HT1080 (cell line): ENCODE measurements at regions not wholly inside any gene's neighbourhood (a gene's known extent, or its start where the extent isn't known, plus 50 kb on each side); places are given as distances from the start of the nearest gene placed in this dataset.
A peak's percentile ranks its signal among the peaks of the same experiment; 100 is the strongest.
"Not testable (repeated sequence)": the region's sequence is repeated elsewhere in the genome, so short reads cannot be mapped to it uniquely, and the experiment has no call there.

Source experiments
- DNase-seq: peaks from one replicate; pipeline ENCODE4 v3.0.0-alpha.2; 2015; ENCODE audit warnings: low read depth

DNA sequence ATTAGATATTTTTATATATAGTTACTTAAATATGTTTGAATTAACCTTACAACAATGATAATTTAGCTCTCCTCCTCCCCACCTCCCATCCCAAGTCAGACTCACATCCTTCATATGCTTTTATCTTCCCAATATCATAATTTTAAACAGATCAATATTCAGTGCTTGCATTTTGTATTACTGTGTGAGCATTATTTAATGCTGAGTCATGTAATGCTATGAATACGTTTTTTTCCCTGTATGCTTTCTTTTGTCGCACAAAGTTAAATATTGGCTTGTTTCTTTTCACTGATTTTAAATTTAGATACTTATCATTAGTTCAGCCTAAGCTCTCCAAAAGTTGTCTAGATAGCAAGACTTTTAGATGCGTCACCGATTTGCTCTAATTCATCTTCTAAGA, 471.6 kb upstream of the SGO1 start:
- DNase-seq = no peak

DNA sequence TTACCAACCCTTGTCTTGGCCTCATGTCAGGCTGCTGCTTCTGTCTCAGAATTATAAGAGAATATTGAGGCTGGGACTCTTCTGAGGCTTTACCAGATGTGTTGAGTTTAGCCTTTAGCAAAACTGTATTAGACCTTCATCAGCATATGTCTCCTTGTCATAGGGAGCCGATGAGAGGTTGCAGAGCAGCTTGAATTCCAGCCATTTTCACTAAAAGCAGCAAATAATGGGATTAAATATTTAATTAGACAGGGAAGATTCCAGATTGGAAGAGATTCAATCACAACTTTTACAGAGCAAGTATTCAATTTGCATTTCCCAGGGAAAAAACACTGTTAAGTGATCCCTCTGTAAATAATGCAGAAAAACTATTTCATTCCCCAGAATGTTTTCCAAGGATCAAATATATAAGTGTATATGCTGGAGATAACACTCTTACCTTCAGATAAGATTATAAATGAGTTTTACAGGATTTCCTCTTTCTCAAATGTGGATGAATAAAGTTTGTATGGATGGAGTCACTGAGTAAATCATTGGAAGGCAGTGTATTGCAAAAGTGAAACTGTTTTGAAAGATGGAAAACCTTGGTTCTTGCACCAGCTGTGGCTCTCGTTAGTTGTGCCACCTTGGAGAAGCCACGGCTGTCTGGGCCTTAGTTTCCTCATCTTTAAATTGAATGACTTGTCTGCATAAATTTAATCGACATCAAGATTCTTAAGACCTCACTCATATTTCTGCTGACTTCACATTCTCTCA, 466.4 kb upstream of the SGO1 start:
- no peak for DNase-seq

DNA sequence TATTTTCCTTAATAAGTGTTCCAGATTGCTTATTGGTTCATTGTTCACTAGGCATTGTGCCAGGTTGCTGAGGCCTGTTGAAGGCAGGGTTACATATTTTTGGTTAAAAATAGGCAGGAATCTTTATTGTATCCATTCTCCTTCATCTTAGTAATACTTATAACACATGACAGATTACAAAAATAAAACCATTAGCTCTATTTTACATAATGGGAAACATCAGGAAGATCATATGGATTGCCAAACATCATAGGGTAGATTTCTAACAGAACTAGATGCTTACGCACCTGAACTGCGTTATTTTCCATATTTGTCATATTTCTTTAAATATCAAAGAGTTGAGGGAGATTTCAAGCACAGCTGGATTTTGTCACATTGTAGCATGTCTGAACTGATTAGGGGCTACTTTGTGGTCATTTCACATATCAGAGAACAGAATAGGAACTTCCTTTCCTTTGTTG, 462.9 kb upstream of the SGO1 start:
- no peak for DNase-seq

DNA sequence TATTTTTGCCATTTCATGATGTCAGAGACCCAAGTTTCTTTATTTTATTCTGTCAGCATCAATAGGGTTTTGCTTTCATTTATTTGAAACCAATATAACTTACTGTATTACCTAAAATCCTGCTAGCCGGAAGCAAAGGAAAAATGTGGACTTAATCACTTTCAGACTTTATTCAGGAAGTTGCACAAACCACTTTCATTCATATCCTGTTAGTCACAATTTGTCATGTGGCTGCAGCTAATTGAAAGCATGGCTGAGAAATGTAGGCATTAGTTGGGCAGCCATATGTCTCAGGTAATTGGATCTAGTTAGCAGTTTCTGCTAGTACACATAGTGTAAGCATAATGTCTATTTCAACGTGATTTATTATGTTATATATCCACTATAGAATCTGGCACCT, 462.3 kb upstream of the SGO1 start:
- peak; percentile 75 for DNase-seq

DNA sequence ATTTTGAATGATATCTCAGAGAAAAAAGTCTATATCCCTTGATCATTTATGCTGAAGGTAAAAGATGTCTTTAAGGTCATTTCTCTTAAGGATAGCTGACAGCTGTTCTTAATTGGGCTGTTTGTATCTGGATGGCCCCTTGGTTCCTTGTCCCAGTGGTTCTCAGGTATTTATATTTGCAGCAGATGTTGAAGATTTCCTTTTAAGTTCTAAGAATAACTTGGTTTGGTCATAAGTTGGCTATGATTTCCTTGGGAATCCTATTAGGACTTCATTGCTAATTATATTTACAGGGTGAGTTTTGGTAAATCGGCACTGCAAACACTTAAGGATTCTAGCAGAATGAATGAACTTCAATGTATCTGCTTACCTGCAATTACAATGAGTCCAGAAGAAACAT, 460.4 kb upstream of the SGO1 start:
- DNase-seq = no peak

DNA sequence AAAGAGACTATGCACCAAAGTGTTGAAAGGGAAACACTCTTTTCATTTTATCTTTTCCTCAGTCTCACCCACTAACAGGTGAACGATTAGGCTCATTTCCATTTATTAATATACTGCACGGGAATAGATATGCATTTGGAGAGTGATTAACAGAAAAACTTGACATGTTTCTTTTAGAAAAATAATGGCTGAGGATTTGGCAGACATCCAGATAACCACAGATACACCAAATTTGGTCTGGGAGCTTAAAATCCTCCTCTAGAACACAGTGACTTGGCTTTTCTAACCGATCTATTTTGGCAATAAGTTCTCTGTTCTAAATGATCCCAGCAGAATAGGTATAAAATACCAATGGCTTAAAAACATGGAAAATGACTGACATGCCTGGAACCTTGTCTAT, 459.3 kb upstream of the SGO1 start:
- no peak for DNase-seq

DNA sequence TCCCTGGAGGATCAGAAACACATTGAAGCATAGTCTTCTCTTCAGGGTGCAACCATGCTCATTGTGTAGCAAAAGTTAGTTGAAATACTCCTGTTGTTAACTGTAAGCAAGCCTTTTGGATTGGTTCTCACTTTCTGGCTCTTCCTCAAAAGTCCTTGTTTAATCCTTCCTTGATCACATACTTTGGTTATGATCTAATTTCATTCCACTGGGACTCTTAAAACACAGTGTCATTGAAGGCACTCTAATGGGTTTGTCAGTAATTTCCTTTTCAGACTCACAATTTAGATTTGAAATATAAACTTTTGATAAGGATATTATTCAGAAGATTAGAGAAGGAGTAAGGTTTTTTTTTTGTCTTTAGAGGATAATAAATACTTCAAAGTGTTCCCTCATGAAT, 451.7 kb upstream of the SGO1 start:
- DNase-seq = no peak

DNA sequence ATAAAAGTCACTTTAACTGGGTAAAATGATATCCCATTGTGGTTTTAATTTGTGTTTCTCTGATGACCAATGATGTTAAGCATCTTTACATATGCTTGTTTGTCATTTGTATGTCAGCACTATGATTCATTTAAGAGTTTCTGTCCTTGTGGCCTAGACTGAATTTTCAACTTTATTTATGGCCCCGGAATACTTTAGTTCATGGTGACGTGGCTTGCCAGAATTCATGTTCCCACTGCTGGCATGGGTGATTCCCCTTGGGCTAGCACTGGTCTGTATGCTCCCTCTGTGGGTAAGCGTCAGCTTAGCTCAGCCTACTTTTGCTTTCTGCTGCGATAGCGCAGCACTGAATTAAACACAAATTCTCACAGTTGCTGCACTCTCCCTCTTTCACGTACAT, 436.3 kb upstream of the SGO1 start:
- DNase-seq = peak; percentile 71

DNA sequence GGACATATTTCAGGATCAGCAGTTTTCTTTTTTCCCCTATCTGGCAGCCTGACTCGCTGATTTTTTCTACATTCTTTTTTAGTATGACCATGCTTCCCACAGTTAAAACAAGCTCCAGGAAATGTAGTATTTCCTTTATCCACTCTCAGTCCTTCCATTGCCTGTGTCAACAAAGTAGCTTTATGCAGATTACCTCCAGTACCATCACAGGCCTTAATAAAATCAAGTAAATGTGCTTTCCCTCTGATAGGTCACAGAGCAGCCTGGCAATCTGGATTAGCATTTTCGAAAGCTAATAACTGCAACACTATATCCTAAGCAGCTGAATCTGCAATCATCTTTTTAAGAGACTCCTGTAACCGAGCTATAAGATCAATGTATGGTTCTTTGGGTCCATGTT, 432.6 kb upstream of the SGO1 start:
- DNase-seq = not testable (repeated sequence)

DNA sequence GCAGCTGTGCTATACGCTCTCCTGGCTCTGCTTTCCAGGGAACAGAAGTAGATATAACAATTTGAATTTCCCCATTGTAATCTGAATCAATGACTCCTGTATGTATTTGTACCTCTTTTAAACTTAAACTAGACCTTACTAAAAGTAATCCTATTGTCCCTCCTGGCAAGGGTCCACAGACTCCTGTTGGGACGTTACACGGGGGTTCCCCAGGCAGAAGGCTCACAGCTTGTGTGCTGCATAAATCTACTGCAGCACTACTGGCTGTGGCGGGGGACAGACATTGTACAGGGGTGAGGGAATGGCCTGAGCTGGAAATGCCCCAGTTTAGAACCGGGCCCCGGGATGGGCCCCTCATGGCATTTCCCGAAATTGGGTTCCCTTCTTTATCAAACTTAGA, 432.2 kb upstream of the SGO1 start:
- not testable (repeated sequence) for DNase-seq

DNA sequence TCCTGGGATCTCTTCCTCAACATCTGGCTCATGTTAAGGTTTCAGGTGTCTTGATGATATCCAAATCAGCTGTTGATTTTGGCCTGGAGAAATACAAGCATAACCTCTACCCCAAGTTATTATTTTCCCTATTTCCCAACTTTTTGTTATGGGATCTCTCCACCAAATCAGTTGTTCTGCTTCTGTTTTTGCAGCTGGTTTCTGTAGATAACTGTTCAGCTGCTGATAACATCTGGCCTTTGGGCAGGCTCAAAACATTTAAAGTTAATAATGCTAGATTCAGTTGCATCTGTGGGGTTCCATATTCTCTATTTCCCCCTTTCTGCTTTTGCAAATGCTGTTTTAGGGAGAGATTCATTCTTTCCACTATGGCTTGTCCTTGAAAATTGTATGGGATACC, 430.0 kb upstream of the SGO1 start:
- DNase-seq = not testable (repeated sequence)

DNA sequence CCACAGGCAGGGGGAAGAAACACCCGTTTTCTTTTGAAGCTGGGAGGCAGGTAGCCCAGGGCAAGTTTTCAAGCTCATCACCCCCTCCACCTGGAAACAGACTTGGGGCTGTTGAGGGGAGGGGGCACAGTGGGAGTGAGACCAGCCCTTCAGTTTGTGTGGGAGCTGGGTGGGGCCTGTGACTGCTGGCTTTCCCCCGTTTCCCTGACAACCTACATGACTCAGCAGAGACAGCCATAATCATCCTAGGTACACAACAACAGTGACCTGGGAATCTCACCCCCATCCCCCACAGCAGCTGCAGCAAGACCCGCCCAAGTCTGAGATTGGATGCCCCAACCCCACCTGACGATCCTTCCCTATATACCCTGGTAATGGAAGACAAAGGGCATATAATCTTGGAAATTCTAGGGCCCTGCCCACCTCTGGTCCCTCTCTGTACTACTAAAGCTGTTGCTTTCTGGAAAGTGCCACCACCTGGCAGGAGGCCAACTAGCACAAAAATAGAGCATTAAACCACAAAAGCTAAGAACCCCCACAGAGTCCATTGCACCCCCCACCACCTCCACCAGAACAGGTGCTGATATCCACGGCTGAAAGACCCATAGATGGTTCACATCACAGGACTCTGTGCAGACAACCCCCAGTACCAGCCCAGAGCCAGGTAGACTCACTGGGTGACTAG, 422.2 kb upstream of the SGO1 start:
- DNase-seq = peak; percentile 67

DNA sequence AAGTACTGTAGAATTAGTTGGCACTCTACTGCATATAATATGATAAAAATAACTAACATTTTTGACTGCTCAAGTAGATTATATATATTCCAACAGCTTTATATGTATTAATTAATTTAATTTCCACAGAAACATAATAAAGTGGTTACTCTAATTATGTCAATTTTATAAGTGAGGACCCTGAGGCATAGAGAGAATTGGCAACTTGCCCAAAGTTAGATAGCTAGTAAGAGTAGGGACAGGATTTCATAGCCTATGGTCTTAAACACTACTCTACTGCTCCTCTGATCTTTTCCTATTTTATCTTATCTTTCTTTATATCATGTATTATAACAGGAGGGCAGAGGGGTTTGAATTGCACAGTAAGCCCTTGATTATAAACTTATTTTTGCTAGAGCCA, 418.7 kb upstream of the SGO1 start:
- DNase-seq = no peak

DNA sequence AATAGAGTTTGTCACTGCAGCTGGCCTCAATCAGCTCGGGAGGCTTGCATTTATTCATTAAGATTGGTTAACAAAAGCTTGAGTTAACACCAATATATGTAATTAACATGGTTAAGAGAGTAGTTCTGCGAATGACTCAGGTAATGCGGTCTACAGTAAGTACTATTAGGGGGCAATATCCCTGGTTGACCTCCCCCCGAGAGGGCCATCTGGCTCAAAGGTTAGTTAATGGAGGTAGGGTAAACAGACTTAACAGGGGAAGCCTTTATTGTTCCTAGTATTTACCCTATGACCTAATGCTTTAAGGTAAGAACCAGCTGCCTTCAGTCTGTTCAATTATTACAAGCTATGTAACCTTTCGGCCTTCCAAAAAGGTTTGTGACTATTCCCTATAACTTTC, 403.3 kb upstream of the SGO1 start:
- DNase-seq = no peak

DNA sequence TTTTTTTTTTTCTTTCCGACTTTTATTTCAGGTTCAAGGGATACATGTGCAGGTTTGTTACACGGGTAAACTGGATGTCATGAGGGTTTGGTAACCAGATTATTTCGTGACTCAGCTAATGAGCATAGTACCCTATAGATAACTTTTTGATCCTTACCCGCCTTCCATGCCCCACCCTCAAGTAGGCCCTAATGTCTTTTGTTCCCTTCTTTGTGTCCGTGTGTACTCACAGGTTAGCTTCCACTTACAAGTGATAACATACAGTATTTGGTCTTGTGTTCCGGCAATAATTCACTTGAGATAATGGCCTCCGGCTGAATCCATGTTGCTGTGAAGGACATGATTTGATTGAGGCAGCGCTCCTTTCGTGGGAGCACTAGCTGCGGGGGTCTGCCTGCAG, 402.8 kb upstream of the SGO1 start:
- no peak for DNase-seq

DNA sequence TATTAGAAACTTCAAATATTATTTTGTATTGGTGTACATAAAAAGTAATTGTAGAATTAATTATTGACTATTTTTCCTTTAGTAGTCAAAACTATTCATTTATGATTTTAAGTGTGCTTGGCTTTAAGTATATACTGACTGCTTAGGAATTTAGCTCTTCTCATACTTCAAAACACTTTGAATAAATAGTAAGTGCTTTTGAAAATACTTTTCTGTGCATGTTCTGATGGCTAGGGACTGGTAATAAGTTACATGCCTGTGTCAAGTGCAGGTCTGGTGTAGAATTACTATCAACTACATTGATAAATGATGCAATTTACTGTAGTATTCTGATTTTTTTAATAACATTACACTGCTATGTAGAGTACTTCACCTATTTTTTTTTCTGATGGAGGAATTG, 397.6 kb upstream of the SGO1 start:
- DNase-seq = no peak

DNA sequence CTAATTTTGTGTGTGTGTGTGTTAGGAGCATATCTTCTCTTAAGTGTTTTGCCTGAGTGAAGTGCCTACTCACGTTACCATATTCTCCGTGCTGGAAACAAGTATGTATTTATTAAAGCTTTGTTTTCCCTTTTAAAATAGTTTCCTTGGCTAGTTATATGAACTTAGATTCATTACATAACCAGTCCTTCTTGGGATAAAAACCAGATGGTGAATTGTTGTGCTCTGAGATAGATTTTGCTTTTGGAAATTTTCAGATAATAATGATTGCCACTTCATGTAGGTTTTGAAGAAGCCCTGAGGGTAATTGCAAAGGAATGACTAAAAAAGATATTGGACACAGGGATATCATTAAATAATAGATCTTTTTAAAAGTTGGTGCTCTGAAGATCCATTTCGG, 390.2 kb upstream of the SGO1 start:
- no peak for DNase-seq

DNA sequence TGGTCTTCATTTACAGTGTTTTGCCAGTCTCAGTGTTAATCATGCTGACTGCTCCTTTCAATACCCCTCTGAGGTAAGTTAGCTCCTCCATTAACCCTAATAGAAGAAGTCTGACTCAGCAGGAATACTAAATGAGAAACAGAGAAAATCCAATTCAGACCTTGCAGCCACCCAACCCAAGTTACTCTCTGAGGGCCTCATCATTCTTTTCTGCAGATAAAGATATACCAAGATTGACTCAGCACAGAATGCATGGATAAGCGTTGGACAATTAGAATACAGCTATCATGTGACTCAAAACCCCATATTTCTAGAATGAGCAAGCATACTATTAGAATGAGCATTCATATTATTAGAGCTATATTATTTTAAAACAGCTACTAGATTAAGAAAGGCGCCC, 389.1 kb upstream of the SGO1 start:
- DNase-seq = peak; percentile 35

DNA sequence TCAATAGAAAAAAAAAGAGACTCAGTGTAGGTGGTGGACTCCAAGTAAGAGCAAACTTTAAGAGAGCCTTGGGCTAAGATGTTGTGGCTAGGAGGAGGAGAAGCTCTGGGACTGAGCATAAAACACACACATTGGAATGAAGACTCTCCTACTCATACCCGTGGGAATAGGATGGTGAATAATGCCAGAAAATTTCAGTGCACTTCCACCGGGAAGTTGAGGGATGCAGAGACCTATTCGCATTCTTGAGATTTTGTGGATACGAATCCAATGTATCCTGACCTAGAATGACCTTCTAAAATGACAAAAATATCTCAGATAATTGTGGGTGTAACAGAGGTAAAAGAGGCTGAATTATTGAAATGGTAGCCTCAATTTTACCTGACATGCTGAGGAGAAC, 388.7 kb upstream of the SGO1 start:
- DNase-seq = peak; percentile 80

DNA sequence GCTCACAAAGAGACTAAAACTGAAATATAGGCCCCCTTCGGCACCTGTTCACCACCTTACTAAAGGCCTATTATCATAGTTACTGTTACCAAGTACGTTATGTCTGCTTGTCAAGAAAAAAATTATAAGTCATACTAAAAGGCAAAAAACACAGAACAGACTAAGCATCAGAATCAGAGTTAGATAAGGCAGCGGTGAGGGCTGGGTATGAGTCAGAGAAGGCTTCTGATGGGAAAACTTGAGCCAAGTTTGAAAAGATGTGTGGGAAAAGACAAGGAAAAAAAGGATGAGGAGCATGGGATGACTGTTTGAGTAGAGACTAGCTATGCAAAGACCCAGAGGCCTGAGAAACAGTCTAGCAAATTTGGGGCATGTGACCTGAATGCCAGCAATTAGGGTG, 387.2 kb upstream of the SGO1 start:
- DNase-seq = peak; percentile 53

DNA sequence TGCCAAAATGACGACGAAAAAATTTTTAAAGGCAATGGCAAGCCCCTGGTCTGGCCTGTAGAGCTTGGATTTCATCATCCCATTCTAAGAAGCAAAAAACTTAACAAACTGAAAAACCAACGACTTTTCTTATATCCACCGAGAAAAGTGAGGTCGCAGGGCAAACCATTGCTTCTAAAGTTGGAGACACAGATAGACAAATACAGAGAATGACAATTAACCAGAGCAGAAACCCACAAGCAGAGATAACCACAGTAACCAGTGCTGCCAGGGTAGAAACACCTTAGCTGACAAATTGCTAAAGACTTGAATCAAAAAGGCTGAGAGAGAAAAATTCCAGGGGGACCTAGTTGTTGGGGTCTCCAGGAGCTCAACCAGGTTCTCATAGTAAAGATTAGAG, 386.5 kb upstream of the SGO1 start:
- no peak for DNase-seq

DNA sequence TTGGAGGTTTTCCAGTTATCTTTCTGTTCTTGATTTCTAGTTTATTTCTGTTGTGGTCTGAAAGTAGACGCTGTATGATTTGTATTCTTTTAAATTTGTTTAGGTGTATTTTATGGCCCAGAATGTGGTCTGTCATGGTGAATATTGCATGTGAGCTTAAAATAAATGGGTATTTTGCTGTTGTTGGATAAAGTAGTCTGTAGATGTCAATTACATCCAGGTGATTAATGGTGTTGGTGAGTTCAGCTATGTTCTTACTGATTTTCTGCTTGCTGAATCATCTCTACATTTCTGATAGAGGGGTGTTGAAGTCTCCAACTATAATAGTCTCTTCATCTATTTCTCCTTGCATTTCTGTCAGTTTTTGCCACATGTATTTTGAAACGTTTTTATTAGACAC, 383.3 kb upstream of the SGO1 start:
- no peak for DNase-seq

DNA sequence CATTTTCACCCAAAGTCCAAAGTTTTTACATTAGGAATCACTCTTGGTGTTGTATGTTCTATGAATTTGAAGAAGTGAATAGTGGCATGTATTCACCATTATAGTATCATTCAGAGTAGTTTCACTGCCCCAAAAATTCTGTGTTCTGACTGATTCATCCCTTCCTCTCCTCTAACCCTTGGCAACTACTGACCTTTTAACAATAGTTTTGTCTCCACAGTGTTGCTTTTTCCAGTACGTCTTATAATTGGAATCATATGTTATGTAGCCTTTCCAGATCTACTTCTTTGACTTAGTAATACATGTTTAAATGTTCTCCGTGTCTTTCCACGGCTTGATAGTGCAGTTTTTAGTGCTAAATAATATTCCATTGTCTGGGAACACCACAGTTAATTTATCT, 379.0 kb upstream of the SGO1 start:
- DNase-seq = no peak
